AG09309 (cell line): ENCODE measurements at regions not wholly inside any gene's neighbourhood (a gene's known extent, or its start where the extent isn't known, plus 50 kb on each side); places are given as distances from the start of the nearest gene placed in this dataset.

Source experiments
- DNase-seq: peaks from one replicate; pipeline ENCODE4 v3.0.0-alpha.2; 2010; ENCODE audit warnings: low read depth
- H3K4me3 ChIP-seq: 2 replicates; pipeline ENCODE4 v1.5.1; 2011; ENCODE audit warnings: mild to moderate bottlenecking, low read depth, low read length, moderate library complexity; ENCODE audit not compliant: control insufficient read depth
- CTCF ChIP-seq: IDR thresholded peaks from 2 replicates; pipeline ENCODE4 v1.5.1; 2011; ENCODE audit warnings: mild to moderate bottlenecking, low read depth, low read length, inconsistent platforms; ENCODE audit not compliant: insufficient read depth, control insufficient read depth; ENCODE audit errors: missing control alignments

- no peak for DNase-seq
- no peak overlapping the region for H3K4me3 ChIP-seq
- TF ChIP-seq CTCF, result no peak
These were observed 320.1 kb upstream of the RTL1 start for GRCh38 chr14:101223561-101224162.

GRCh38 chr14:101224356-101225156, 321.0 kb upstream of the RTL1 start:
- DNase-seq, result no peak
- TF ChIP-seq CTCF, result no peak
- H3K4me3 ChIP-seq, result no peak overlapping the region

- TF ChIP-seq CTCF, result no peak
- DNase-seq, result no peak
- no peak overlapping the region for H3K4me3 ChIP-seq
These were observed 321.9 kb upstream of the RTL1 start for GRCh38 chr14:101225157-101226152.

- no peak for DNase-seq
- no peak overlapping the region for H3K4me3 ChIP-seq
- no peak for TF ChIP-seq CTCF
These were observed 322.7 kb upstream of the RTL1 start for GRCh38 chr14:101226265-101226602.

- no peak overlapping the region for H3K4me3 ChIP-seq
- no peak for DNase-seq
- TF ChIP-seq CTCF, result no peak
These were observed 323.3 kb upstream of the RTL1 start for GRCh38 chr14:101226603-101227425.
